HG02678 (cell line): ENCODE measurements at regions not wholly inside any gene's neighbourhood (a gene's known extent, or its start where the extent isn't known, plus 50 kb on each side); places are given as distances from the start of the nearest gene placed in this dataset.

Experiments
- ATAC-seq: cut with Tn5 transposase; IDR thresholded peaks from one replicate; pipeline ENCODE4 v1.9.1; 2021; ENCODE audit warnings: mild to moderate bottlenecking, moderate library complexity; ENCODE audit not compliant: unreplicated experiment

DNA sequence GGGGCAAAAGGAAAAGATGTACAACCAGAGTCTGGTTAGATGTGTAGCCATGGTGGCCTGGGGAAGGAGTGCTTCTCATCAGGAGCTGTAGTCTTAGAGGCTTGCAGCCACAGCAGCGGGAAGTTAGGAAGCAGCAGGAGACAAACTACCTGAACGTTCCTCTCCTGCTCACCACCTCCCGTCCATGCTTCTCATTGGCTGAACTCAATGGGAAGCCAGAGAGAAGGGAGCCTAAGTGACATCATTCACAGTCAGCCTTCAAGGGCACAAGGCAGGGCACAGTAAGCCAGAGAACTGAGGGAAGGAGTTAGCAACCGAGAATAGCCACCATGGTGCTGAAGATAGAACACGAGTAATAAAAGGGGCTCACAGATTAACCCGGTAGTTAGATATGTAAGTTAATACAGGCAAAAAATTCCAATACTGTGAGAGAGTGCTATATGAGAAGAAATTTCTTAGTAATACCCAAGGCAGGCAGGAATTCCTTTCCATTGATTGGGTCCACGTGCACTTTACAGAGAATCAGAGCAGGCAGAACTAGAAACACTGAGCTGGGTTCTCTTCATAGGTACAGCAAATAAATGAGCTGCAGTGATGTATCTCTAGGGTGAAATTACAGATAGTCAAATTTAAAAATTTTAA, 391.5 kb upstream of the DACH1 start:
- no peak for ATAC-seq

DNA sequence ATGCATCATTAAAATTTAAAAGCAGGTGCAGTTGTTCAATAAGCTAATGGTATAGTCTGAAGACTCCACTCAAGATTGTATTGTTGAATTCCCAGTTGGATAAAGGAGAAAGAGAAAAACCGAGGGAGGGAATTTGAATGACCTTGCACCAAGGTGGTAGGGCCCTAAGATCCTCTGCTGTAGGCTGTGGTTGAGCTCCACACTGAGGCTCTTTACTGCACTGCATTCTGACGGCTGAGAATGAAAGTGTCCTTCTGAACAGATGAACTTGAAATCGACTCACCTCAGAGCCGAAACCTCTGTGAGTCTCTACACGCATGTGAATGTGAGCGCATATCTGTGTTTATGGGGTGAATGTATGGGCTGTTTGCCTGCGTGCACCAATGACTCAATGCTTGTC, 388.9 kb upstream of the DACH1 start:
- ATAC-seq = no peak

DNA sequence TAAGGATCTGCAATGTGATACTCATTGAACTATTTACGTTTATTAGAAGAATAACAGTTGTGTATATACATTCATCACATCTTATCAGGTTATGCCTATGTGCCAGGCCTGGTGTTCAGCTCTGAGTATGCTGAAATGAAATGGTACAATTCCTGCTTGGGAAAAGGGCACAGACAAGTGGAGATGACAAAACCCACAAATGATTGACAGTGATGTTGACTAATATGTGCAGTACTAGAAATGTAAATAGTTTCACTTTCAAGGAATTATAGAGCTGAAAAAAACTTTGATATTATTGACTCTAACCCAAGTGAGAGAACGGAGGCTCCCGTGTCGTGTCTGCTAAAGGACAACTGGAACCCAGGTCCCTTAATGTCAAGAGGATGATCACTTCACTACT, 386.8 kb upstream of the DACH1 start:
- no peak for ATAC-seq

DNA sequence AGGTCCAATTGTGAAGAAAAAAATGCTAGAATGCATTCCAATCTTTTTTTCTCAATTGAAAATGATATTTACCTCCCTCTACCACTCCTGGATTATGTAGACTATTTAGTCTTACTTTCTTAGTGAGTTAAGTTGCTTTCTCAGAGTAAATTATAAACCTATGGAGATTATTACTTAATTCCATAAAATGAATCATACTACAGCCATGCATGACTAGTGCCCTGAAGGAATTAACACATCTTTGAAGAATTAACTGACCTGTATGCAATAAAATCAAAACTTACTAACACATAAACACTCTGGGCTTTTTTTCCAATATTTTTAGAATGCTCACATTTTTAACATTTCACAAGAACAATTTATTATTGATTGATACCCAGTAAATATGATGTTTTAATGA, 379.4 kb upstream of the DACH1 start:
- ATAC-seq = no peak

DNA sequence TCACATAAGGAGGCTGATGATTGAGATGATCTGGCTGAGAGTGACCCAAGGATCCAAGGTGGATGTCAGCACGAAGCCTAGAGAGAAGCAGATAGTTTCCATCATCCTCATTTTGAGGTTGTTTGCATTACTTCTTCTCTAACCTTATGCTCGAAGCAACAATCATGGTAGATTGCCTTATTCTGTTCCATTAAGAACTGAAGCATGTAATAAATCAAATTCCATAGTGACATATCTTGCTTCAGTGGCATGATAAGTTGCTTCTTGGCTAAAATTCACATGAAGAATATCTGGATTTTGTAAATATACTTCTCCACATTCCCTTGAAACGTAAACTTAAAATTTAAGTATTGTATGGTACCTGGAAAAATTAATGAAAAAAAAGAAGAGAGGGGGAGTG, 377.8 kb upstream of the DACH1 start:
- ATAC-seq = no peak

DNA sequence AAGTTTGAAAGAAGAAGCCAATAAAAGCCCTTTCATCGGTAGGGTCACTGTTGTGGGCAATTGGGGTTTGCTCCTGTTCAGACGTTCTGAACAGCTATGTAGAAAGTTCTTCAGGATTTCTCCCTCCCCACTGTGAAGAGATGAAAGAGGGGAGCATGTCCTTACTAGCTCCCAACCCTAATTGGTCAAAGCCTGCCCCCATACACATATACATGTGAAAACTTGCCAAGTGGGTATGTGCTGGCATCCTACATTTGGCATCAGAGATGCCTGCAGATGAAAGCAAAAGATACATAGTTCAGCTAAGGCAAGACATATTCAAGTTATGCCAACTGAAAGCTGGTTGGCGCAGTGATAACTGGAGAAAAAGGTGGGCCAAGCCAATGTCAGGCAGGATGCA, 363.1 kb upstream of the DACH1 start:
- no peak for ATAC-seq

DNA sequence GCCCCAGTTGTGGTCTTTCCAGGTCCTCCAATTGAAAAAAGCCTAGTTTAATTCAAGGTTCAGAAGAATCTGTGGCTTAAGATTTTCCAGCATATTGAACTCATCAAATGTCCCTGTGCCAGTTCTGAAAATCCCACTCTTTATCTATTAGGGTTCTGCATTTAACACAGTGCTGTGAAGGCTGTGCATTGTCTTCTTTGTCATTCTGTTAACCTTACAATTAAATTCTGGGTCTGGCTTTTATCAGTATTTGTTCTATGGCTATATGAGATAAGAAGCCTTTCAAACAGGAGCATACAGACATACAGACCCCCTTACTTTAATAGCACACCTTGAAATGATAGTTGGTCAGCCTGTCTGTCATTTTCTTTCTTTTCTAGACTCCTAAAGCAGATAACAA, 362.1 kb upstream of the DACH1 start:
- no peak for ATAC-seq

DNA sequence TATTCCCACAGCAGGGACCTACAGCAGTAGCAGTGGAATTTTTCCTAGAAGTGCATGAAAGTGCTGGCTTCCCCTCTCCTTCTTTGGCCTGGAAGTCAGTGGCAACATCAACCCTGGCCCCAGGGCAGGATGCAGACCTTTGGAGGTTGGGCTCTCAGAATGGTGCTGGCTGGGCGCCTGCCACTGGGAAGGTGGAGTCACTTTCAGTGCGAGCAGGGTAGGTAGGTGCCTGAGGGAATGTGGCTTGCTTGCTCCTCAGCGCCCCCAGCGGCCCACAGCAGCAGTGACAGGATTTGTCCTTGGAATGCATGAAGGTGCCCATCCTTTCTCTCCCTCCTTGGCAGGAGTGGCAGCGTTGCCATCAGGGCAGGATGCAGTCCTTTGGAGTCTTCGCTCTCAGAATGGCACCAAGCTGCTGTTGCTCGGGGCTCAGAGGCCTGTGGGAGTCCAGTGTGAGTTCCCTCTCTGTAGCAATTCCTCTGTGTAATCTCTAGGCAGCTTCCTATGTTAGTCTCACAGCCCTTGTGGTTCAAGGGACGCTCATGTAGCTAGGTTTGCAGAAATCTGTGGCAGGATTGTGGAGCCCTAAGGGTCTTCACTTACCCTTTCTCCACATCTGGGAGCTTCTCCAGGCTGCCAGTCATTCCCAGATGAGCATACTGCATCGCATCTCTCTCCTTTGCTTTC, 354.4 kb upstream of the DACH1 start:
- peak; percentile 57 for ATAC-seq

DNA sequence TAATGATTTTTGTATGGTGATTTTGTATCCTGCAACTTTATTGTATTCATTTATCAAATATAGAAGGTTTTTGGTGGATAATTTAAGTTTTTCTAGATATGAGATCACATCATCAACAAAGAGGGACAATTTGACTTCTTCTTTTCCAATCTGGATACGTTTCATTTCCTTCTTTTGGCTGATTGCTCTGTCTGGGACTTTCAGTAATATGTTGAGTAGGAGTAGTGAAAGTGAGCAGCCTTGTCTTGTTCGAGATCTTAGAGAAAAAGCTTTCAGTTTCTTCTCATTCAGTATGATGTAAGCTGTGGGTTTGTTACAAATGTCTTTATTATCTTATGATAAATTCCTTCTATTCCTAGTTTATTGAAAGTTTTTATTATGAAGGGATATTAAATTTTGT, 352.0 kb upstream of the DACH1 start:
- peak; percentile 54 for ATAC-seq

DNA sequence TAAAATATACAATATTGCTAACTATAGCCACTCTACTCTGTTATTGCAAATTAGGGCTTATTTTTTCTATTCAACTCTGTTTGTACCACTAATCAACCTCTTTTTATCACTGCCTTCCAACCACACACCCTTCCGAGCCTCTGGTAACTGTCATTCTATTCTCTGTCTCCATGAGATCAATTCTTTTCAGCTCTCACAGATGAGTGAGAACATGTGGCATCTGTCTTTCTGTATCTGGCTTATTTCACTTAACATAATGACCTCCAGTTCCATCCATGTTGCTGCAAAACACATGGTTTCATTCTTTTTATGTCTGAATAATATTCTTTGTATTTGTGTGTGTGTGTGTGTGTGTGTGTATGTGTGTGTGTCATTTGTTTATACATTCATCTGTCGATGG, 350.1 kb upstream of the DACH1 start:
- ATAC-seq = no peak

DNA sequence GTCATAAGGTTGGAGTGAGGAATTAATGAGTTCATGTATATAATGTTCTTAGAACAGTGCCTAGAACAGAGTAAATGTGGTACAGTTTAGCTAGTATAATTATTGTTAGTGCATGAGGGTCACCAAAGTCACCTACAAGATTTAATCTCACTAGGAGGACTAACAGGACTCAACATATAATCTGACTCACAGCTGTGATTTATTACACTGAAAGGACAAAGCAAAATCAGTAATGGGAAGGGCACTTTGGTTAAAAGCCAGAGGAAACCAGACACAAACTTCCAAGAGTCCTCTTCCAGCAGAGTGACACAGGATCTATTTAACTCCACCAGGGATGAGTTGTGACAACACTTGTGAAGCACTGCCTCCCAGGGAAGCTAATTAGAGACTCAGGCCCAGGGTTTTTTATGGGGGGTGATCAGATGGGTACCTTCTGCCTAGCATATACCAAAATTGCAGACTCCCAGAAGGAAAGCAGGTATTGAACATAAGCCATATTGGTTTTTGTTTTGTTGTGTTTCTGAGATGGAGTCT, 341.2 kb upstream of the DACH1 start:
- no peak for ATAC-seq

DNA sequence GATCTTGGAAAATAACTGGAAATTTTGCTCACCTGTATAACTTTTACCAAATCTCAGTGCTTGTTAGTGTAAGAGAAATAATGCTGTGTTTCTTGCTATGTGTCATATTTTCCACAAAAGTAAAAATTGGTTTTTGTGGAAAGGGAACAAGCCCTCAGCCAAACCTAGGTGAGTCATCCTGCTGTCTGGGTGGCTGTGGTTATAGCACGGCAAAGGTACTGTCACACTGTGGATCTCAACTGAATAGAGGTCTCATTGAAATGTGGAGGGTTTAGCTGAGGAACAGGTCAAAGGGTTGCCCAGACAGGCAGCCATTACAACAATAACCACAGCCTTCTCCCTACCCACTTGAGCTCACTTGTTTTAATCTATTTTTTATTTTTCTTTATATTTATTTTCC, 338.8 kb upstream of the DACH1 start:
- no peak for ATAC-seq

DNA sequence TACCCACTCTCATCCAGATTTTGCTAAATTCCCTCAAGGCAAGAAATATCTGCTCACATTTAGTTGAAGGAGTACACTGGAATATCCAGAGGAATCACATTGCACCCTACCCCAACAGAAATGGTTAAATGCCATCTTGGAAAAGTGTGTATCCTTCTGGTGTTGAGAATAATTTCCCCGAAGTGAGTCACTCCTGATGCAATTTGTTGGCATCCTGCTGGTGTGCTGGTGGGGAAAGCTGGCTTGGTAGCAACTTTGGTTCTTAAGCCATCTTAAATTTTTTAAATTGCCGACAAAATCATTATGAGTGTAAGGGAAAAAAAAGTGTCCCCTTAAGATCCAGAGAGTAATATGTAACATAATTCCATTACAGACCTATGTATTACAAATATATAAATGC, 337.3 kb upstream of the DACH1 start:
- no peak for ATAC-seq

DNA sequence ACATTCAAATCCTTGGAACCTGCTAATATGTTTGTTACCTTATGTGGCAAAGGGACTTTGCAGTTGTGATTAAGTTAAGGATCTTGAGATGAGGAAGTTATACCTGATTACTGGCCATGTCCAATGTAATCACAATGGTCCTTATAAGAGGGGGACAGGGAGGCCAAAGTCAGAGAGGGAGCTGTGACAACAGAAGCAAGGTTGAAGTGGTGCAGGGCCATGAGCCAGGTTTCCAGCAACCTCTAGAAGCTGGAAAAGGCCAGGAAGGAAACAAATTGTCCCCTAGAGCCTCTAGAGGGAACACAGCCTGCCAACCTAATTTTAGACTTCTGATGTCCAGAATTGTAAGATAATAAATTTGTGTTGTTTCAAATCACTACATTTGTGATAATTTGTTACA, 334.7 kb upstream of the DACH1 start:
- no peak for ATAC-seq

DNA sequence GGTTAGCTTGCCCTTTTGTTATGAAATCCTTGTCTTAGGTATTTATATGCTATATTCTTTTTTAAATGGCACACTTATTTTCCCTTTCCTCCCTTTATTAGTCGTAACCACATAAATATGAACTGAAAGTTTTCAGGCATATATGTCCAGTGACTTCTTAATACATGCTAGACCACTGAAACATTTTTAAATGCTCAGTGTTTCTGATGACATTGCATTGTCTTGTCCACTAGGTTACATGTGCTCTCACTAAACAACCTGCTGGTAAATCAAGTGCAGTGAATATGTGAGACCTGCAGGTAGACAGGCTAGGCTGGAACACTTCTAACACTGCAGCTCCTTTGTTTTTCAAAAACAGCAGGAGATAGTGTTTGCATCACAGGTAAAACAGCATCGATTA, 332.6 kb upstream of the DACH1 start:
- ATAC-seq = no peak

DNA sequence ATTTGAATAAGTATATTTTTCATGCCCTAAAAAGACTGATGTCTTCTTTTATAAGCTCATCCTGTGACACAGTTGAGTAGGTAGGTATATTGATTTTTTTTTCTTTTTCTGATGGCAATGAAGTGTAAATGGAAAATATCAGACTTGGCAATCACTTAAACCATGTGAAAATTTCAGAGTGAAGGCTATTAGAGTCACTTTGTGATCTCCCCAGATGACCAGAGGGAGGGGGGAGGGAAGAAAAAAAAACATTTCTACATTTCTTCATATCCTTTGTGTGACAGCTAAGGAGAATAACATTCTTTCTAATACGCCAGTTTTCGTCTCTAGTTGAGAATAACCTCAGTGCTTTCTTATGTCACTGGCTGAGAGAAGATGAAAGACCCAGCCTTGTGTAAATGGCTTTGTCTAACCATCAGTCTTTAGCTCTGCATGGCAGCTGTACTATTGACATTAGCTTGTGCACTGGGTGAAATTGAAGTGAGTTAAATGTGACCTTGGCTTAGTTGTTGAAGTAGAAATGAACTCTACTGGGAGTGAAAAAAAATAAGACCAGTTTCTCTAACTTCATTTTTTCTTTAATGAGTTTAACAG, 332.1 kb upstream of the DACH1 start:
- no peak for ATAC-seq

DNA sequence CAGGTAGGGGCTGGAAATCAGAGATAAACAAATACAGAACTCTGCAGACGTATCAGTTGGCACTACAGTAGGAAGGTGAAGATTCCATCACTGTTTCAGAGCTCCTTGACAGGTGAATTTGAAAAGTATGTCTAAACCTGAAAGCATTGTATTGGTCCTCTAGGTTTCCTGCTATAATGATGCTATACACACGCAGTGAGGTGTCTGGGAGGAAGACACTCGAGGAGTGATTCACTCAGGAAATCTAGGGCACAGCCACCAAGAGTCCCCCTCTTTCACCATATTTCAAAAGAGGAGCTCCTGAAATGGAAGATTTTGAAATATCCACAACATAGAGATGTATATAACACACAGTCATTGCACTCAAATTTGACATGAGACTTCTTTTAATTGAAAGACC, 331.0 kb upstream of the DACH1 start:
- no peak for ATAC-seq

DNA sequence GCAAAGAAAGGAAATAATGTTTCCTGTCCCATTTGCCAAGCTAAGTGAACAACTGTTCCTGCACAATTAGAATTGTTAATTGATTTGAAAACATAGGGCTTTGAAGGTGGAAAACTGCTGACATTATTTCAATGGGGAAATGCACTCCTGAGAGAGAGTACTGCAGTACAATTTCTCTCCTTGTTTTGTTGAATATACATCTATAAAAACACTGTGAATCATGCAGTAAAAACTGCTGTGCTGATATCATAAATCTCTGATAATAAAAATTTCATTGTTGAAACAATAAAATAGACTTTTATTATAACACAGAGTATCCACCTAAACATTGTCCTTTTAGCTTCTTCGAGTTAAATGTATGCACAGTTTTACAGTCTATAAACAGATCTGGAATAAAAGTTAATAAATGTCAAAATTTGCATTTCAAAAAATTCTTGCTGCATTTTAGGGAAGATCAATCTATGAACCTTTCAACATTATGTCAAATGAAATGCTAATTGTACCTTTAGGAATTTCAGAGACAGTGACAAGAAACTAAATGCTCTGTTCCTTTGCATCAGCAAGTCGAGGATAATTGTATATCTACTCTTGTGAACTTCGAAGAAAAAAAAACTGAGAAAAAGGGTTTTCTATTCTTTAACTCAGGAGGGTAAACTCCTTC, 328.2 kb upstream of the DACH1 start:
- no peak for ATAC-seq

DNA sequence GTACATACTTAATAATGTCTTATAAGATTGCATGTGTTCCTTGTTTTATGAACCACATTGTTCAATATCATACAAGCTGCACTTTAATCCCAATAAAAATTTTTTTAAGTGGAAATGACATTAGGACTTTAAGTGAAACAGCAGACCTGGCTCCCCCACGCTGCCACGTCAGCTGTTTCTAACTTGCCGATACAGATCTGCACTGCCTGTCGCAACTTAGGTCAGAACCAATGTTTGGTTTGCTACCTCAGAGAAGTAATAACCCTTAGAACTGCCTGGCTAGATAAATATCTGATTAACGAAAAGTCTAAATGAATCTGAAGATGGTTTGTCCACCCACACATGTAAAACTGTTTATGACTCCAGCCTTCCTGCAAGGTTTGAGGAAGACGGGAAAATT, 327.5 kb upstream of the DACH1 start:
- no peak for ATAC-seq

DNA sequence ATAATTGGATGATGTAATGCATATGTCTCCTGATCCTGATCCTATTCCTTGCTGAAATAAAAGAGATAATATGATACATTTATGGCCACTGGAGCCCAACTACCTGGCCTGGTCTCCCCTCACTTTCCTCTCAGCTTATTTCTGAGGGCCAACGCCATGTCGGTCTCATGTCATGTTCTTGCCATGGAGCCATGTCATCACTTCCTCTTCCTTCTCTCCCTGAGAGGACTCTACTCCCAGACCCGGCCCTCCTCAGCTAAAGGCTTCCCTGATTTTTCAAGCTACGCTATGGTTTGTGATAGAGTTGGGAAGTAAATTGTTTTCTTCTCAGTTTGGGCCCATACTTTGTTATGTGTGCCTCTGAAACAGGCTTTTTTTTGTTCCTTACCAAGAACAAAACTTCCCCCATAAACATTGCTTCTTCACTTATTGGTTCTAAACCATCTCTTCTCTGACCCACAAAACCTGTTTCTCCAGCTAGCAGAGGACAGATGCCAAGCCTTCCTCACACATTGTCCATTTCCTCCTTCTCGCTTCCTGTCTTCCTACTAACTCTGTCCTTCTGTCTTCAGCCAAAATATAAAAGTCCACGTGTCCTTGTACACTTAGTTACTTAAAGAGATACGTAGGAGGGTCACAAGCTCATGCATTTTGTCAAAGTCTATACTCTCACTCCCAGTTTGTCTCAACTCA, 319.9 kb upstream of the DACH1 start:
- no peak for ATAC-seq

DNA sequence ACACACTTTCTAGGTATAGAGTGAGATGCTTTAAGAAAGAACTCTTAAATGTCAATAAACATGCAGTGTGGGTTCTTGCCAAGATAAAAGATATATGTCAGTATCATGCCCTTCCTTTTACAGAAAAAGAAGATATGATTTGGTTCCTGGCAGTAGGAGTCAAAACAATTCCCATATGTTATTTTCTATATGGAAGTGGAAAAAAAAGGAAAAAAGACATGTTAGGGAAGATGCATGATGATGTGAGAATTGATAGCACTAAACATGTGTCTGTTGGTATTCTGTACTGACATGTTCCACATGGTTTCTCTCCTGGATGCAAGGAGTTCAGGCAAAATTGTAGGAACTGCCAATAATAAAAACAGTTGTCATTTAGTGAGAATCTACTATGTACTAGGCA, 318.8 kb upstream of the DACH1 start:
- no peak for ATAC-seq
